ENCODE measurements at regions not wholly inside any gene's neighbourhood (a gene's known extent, or its start where the extent isn't known, plus 50 kb on each side); places are given as distances from the start of the nearest gene placed in this dataset.

DNA sequence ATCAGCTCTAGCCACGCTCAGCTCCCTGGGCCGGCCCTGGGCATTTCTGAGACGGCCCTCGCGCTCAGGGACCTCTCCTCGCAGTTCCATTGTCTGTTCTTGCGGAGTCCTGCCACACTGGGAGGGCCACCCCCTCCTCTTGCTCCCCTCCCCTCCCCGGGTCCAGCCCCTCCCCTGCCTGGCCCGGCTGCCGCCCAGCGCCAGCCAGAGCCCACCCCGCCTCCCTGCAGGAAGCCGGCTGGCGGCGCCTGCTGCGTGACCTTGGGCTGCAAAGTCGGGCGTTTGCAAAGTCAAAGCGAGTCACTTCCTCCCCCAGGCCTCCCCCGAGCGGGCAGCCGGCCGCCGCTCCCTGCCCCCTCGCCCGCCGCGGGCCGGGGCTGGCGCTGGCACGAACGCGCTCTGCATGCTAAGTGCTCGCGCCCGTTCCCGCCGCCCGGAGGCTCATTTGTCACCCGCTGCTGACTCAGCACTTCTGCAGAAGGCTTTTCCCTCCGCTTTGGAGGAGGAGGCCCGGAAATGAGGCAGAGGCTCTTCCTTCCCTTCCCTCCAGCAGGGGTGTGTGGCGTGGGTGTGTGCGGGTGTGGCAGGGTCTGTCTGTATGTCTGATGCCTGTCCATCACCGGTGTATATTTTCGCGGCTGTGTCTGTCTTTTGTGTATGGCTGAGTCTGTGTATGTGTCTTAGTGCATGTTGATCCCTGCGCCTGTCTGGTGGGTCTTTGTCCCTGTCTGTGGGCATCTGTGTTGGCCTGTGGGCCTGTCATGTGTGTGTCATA, 72.0 kb downstream of the IRF2BPL start (continued):
- no peak for TF ChIP-seq TFCP2L1 (CRISPR knock-in tag; IDR thresholded peaks at IDR 0.05)
- peak; percentile 34 to 73; a peak in 4 of 5 replicates for TF ChIP-seq RAD21 (conservative IDR thresholded peaks at IDR 0.05 in 1 of 2, IDR thresholded peaks at IDR 0.05 in 1 of 2)
- TF ChIP-seq, protein P1, sequence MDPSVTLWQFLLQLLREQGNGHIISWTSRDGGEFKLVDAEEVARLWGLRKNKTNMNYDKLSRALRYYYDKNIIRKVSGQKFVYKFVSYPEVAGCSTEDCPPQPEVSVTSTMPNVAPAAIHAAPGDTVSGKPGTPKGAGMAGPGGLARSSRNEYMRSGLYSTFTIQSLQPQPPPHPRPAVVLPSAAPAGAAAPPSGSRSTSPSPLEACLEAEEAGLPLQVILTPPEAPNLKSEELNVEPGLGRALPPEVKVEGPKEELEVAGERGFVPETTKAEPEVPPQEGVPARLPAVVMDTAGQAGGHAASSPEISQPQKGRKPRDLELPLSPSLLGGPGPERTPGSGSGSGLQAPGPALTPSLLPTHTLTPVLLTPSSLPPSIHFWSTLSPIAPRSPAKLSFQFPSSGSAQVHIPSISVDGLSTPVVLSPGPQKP (IDR thresholded peaks at IDR 0.05; ENCODE audit: low read depth, low read length) = no peak

DNA sequence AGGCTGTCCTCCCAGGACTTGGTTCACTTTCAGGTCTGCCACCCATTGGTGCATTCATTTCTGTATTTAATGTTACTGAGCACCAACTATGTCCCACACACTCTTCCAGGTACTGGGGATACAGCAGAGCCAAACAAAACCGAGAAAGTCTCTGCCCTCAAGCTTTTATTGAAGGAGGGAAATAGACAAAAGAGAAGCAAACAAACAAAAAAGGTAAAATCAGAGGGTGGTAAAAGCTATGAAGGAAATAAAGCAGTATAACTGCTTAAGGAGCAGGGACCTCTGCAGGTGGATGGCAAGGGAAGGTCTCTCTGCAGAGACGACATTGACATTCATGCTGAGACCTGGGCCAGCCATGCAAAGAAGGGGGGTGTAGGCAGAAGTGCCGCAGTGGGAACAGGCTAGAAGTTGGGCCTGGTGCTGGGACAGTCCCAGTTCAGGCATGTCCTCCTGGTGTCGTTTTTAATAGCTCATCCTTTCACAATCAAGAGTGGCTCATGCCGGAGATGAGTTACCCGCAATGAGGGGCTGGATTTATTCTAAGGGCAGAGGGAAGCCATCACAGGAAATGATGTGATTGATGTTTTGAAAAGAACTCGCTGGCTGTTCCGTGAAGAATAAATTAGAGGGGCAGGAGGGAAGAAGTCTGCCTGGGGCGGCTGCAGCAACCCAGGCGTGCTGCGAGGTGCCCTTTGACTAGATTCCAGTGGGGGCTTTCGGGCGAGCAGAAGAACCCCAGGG, 72.8 kb downstream of the IRF2BPL start:
- ATAC-seq (peak; percentile 9 to 30), FAIRE-seq (no peak), DNase-seq (ENCODE audit: low read depth in 1 of 2, low spot score in 1 of 2) (peak in 1 of 2 experiments; percentile 60)
- WGBS (ENCODE audit: missing lambda C conversion rate) = 5% methylated on average over 13 of the region's 13 CpGs
- POLR2A ChIA-PET = interaction anchor here (0.6 to 5.3 kb wide), 7 partner anchors 8 to 85 kb away, joined by 3 to 63 read pairs (median 5); partner anchors contain the start of gene IRF2BPL
- Histone ChIP-seq H3K4me3 (peak overlapping the region; percentile 30), H3K9me3 (no peaks in the 10 kb centered on the region), H3K4me1 (peaks cover 91% of the 10 kb centered on the region), H3K27ac (peak overlapping the region; percentile 96 to 100), H3K4me2 (peak overlapping the region; percentile 91)
- CTCF ChIA-PET = interaction anchor here (1.0 to 39.5 kb wide), 13 partner anchors 9 to 139 kb away, joined by 3 to 678 read pairs (median 4); no protein-coding TSS in a partner anchor
- TF ChIP-seq, protein P2, sequence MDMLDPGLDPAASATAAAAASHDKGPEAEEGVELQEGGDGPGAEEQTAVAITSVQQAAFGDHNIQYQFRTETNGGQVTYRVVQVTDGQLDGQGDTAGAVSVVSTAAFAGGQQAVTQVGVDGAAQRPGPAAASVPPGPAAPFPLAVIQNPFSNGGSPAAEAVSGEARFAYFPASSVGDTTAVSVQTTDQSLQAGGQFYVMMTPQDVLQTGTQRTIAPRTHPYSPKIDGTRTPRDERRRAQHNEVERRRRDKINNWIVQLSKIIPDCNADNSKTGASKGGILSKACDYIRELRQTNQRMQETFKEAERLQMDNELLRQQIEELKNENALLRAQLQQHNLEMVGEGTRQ (IDR thresholded peaks at IDR 0.05) = peak; percentile 2; the same call in 1 of the 2 replicates
- TF ChIP-seq RARB (CRISPR knock-in tag; IDR thresholded peaks at IDR 0.05) (no peak), EHF (CRISPR knock-in tag; IDR thresholded peaks at IDR 0.05) (peak; percentile 57; the same call in 1 of the 2 replicates), ZNF302 (CRISPR knock-in tag; IDR thresholded peaks at IDR 0.05) (0 out of 2 replicates have a peak, but pooled peaks have one; percentile 42), HOXB5 (CRISPR knock-in tag; IDR thresholded peaks at IDR 0.05) (0 out of 2 replicates have a peak, but pooled peaks have one; percentile 70), HOXB13 (CRISPR knock-in tag; IDR thresholded peaks at IDR 0.05; ENCODE audit: low read depth) (peak; percentile 65), HOXA7 (CRISPR knock-in tag; IDR thresholded peaks at IDR 0.05) (no peak), POLR2A (IDR thresholded peaks at IDR 0.05; ENCODE audit: low read length) (no peak), CEBPB (IDR thresholded peaks at IDR 0.05) (no peak; a peak in 1 of 4 replicates), RCOR1 (IDR thresholded peaks at IDR 0.05; ENCODE audit: low read depth, low read length) (no peak)
- TF ChIP-seq, protein P3, sequence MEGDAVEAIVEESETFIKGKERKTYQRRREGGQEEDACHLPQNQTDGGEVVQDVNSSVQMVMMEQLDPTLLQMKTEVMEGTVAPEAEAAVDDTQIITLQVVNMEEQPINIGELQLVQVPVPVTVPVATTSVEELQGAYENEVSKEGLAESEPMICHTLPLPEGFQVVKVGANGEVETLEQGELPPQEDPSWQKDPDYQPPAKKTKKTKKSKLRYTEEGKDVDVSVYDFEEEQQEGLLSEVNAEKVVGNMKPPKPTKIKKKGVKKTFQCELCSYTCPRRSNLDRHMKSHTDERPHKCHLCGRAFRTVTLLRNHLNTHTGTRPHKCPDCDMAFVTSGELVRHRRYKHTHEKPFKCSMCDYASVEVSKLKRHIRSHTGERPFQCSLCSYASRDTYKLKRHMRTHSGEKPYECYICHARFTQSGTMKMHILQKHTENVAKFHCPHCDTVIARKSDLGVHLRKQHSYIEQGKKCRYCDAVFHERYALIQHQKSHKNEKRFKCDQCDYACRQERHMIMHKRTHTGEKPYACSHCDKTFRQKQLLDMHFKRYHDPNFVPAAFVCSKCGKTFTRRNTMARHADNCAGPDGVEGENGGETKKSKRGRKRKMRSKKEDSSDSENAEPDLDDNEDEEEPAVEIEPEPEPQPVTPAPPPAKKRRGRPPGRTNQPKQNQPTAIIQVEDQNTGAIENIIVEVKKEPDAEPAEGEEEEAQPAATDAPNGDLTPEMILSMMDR (IDR thresholded peaks at IDR 0.05) = no peak
- TF ChIP-seq, protein P4, sequence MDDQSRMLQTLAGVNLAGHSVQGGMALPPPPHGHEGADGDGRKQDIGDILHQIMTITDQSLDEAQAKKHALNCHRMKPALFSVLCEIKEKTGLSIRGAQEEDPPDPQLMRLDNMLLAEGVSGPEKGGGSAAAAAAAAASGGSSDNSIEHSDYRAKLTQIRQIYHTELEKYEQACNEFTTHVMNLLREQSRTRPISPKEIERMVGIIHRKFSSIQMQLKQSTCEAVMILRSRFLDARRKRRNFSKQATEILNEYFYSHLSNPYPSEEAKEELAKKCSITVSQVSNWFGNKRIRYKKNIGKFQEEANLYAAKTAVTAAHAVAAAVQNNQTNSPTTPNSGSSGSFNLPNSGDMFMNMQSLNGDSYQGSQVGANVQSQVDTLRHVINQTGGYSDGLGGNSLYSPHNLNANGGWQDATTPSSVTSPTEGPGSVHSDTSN (IDR thresholded peaks at IDR 0.05) = no peak
- TF ChIP-seq, protein P5, sequence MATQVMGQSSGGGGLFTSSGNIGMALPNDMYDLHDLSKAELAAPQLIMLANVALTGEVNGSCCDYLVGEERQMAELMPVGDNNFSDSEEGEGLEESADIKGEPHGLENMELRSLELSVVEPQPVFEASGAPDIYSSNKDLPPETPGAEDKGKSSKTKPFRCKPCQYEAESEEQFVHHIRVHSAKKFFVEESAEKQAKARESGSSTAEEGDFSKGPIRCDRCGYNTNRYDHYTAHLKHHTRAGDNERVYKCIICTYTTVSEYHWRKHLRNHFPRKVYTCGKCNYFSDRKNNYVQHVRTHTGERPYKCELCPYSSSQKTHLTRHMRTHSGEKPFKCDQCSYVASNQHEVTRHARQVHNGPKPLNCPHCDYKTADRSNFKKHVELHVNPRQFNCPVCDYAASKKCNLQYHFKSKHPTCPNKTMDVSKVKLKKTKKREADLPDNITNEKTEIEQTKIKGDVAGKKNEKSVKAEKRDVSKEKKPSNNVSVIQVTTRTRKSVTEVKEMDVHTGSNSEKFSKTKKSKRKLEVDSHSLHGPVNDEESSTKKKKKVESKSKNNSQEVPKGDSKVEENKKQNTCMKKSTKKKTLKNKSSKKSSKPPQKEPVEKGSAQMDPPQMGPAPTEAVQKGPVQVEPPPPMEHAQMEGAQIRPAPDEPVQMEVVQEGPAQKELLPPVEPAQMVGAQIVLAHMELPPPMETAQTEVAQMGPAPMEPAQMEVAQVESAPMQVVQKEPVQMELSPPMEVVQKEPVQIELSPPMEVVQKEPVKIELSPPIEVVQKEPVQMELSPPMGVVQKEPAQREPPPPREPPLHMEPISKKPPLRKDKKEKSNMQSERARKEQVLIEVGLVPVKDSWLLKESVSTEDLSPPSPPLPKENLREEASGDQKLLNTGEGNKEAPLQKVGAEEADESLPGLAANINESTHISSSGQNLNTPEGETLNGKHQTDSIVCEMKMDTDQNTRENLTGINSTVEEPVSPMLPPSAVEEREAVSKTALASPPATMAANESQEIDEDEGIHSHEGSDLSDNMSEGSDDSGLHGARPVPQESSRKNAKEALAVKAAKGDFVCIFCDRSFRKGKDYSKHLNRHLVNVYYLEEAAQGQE (IDR thresholded peaks at IDR 0.05) = no peak
- TF ChIP-seq, protein P6, sequence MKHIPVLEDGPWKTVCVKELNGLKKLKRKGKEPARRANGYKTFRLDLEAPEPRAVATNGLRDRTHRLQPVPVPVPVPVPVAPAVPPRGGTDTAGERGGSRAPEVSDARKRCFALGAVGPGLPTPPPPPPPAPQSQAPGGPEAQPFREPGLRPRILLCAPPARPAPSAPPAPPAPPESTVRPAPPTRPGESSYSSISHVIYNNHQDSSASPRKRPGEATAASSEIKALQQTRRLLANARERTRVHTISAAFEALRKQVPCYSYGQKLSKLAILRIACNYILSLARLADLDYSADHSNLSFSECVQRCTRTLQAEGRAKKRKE (CRISPR knock-in tag; IDR thresholded peaks at IDR 0.05; ENCODE audit: low read depth) = peak; percentile 47; the same call in 1 of the 2 replicates
